ENCODE measurements at regions not wholly inside any gene's neighbourhood (a gene's known extent, or its start where the extent isn't known, plus 50 kb on each side); places are given as distances from the start of the nearest gene placed in this dataset.
"Not testable (repeated sequence)": the region's sequence is repeated elsewhere in the genome, so short reads cannot be mapped to it uniquely, and the experiment has no call there.

DNA sequence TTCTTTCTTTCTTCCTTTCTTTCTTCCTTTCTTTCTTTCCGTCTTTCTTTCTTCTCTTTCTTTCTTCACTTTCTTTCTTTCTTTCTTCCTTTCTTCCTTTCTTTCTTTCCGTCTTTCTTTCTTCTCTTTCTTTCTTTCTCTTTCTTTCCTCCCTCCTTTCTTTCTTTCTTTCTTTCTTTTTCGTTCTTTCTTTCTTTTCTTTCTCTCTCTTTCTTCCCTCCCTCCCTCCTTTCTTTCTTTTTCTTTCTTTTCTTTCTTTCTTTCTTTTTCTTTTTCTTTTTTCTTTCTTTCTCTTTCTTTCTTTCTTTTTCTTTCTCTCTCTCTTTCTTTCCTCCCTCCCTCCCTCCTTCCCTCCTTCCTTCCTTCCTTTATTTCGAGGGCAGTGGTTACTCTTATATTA lies 667.3 kb upstream of the PRMT6 start:
- DNase-seq (ENCODE audit: low read depth, low spot score) = not testable (repeated sequence)

DNA sequence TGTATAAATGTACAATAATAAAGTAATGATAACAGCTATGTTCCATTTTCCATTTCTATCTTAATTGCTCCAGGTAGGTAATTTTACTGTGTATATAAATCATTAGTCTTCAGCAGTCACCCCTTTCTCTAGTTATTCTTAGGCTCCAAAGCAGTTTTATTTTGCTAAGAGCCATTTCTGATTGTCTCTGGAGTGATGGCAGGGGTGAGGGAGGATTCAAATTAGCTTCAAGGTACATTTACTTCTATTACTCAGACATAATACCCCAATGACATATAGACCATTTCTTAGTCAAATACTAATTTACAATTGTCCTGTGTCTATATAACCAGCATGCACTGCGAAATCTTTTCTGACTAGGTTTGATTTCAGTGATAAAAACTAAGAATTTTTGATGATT lies 663.4 kb upstream of the PRMT6 start:
- DNase-seq (ENCODE audit: low read depth, low spot score) = no peak

DNA sequence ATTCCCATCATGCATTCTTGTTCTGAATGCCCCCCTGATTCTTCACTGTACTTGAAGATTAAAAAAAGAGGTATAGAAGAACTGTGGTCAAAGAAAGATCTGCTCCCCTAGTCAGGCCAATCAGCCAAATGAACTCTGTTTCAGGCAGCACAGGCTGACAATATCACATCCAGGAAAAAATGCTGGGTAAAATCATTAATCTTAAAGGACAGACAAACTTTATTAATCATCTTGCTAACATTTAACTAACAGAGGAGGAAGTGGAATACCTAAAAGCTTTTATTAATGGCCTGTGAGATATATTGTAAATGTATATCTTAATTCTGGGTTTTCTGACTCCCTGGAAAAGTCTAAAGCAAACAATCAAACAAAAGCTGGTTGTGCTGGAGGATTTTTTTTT lies 660.5 kb upstream of the PRMT6 start:
- DNase-seq (ENCODE audit: low read depth, low spot score) = no peak

DNA sequence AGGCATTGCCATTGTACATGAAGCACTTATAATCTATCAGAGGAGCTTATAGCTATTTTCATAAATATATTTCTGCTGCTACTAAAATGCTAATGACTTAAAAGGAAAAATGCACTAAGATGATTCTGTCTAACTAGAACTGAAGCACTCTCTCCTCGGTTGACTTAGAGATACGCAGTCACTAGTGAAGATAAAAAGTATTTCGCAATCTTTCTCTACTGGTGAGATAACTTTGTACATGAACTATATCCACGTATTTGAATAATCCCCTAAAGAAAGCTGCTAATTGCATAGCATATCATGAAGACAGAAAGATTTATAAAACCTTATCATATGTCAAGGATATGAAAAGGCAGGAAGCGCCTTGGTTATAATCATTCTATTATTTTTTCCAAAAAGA lies 658.1 kb upstream of the PRMT6 start:
- no peak for DNase-seq (ENCODE audit: low read depth, low spot score)

DNA sequence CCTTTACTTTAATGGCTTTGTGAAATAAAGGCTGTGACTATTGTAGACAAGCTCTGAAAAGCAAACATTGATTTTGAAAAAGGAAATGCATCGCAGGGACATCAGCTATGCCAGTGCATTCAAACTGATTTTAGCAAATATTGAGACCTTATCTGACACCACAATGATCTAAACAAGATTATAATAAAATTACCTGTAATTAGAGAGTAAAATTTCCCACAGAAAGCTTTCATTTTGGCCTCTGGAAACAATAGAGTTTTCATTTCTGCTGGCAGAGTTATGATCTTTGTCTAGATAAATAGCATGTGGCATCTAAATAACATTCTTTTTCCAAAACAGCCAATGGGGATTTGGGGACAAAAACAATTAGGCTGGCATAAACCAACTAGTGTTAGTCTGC lies 650.4 kb upstream of the PRMT6 start:
- no peak for DNase-seq (ENCODE audit: low read depth, low spot score)

DNA sequence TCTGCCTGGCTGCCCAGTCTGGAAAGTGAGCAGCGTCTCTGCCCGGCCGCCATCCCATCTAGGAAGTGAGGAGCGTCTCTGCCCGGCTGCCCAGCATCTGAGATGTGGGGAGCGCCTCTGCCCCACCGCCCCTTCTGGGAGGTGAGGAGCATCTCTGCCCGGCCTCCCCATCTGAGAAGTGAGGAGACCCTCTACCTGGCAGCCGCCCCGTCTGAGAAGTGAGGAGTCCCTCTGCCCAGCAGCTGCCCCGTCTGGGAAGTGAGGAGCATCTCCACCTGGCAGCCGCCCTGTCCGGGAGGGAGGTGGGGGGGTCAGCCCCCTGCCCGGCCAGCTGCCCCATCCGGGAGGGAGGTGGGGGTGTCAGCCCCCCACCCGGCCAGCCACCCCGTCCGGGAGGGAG lies 644.2 kb upstream of the PRMT6 start:
- not testable (repeated sequence) for DNase-seq (ENCODE audit: low read depth, low spot score)

DNA sequence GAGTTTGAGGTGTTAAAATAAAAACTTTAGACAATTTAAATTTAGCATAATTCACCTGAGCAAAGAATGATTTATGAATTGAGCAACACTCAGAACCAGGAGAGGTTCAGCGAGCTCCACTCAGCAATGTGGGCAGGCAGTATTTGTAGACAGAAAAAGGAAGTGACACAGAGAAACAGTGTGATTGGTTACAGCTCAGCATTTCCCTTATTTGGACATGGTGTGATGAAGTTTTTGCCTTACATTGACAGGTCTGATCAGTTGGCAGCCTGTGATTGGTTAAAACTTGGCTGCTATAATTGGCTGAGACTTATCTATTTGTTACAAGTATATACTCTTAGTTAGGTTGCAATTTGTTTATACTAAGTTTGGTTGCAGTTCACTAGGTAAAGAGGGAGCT lies 621.2 kb upstream of the PRMT6 start:
- DNase-seq (ENCODE audit: low read depth, low spot score) = no peak

DNA sequence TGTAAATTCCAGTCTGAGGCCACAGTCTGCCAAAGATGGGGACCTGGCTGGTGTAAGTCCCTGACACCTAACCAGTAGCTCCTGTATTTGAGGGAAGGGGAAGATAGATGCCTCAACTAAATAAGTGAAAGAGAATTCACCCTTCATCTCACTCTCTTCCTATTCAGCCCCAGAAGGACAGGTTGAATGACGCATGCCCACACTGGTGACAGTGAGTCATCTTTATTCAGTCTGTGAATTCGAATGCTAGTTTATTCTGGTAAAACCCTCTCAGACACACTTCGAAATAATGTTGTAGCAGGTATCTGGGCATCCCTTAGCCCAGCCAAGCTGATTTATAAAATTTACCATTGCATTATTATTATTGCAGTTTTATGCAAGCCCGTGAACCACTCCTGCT lies 617.0 kb upstream of the PRMT6 start:
- DNase-seq (ENCODE audit: low read depth, low spot score) = no peak

DNA sequence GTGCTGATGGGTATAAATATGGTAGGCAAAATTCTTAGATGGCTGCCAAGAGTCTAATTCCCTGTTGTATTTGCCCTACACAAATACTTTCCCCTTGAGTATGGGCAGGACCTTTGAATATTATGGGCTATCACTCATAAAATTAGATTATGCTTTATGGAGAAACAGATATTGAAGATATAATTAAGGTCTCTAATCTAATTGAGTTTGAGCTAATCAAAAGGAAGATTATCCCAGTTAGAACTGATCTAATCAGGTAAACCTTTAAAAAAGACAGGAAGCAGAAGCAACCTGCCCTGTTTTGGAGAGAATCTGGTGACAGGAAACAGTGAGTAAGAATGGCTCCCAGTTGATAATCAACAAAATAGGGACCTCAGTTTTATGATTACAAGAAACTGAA lies 609.0 kb upstream of the PRMT6 start:
- no peak for DNase-seq (ENCODE audit: low read depth, low spot score)

DNA sequence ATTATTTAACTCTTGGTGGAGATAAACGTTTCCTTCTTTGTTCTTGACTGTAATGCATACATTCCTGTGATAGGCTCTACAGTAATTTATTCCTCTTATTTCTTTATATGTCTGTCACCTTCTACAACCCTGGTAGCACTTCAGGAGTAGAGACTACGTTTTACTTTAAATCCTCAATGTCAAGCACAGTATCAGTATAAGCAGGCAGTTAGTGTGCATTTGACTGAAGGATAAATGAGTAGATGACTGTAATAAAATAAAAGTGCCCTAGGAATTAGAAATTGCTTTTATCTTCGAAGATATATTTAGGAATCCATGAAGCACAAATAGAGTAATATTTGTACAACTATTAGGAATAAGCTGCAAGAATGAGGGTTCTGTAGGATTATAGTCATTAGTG lies 599.6 kb upstream of the PRMT6 start:
- DNase-seq (ENCODE audit: low read depth, low spot score) = no peak

DNA sequence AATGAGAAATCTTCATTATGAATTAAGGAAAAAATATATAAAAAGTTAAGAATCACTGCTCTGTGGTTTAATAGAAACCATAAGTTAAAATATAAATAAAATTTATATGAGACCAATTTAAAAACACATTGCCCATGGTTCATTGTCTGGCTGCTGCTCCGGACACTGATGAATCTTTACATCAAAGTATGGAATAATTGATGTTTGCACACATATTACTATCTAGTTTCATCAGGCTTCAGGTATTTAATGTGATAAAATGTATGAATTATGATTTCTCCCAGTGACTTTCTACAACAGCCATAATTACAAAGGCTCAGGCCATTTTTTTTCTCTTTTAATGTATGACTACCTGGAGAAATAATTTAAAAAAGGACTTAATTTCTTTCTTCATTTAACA lies 599.1 kb upstream of the PRMT6 start:
- DNase-seq (ENCODE audit: low read depth, low spot score) = no peak

DNA sequence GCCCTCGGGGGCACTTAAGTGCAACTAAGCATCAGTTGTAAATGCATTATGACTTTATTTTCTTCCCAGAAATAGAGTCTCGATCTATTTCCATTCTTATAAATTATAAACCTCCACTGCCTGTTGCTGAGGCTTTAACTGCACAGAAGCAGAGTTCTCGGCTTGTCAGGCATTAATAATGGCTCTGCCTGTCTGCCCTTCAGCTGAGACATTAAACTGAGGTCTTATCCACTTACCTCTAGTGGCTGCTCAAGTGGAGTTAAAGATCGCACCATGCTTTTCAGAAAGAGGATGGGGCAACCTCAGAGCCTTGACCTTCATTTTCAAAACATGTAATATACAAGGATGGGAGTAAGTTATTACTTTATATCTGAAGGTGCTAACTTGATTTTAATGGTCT lies 597.6 kb upstream of the PRMT6 start:
- DNase-seq (ENCODE audit: low read depth, low spot score) = no peak

DNA sequence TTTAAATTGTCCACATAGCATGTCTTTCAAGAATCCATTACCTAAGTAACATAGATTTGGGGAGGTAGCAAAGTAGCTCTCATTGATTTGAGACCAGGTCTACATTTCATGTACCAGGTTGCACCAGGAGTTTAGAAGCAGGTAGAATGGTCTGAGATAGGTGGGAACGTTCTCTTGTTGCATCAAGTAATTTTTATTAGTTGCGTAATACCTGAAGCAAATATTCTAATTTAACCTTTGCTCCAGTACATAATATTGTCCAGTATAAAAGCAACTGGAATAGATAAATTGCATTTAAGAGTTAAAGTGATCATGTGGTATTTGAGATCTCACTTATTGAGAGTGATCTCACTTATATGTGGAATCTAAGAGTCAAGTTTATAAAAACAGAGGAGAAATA lies 597.1 kb upstream of the PRMT6 start:
- DNase-seq (ENCODE audit: low read depth, low spot score) = no peak

DNA sequence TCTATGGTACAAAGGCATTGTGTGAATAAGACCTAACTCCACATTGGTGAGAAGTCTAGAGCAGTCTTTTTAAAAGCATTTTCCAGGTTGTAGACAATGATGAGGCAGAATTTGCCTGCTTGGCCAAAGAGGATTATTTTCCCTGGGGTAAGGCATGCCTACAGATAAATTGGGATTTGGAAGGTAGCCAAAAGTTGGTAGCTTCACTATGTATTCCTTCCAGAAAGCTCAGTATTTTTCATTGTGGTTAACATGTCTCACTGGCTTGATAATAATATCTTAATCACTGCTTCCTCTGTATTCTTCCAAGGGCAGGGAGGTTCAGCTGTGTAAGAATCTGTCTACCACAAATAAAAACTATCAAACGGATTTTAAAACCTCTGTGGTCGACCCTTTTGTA lies 590.8 kb upstream of the PRMT6 start:
- peak; percentile 0 for DNase-seq (ENCODE audit: low read depth, low spot score)

DNA sequence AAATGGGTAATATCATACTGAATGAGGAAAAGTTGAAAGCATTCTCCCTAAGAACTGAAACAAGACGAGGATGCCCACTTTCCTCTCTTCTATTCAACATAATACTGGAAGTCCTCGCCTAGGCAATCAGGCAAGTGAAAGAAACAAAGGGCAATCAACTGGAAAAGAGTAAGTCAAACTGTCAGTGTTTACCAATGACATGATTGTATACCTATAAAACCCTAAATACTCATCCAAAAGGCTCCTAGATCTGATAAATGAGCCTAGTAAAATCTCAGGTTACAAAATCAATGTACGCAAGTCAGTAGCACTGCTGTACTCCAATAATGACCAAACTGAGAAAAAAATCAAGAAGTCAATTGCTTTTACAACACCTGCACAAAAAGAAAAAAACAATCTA lies 575.8 kb upstream of the PRMT6 start:
- DNase-seq (ENCODE audit: low read depth, low spot score) = no peak

DNA sequence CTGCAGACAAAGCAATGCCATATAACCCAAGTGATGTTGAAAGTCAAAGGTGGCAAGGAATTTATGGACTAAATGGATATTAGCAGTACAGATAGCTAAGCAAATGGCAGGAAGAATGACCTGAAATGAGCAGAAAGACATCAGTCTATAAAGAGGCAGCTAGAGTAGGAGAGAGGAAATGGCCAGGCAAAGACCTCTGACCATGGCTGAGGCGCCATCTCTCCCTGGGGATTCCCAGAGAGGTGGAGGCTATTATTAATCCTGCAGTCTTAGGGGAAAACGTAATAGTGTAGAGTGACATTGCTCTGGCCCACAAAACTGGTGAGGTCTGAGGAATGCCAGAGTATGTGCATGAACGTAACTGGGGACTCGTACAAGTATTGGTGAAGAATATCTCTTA lies 563.6 kb upstream of the PRMT6 start:
- no peak for DNase-seq (ENCODE audit: low read depth, low spot score)

DNA sequence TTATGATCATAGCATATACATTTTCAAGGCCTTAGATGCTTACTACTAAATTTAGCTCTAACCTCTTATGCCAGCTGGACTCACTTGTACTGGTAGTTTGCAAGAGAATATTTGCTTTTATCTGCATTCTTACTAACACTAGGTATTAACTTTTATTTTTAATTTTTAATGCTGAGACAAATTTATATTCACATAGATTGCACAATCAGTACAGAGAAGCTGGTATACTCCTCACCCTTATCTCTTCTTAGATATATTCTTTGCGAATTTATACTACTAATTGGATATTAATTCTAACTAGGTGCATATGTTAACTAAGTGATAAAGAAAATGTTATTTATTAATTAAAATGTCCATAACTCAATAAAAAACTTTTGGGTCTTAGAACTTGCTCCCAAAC lies 561.8 kb upstream of the PRMT6 start:
- DNase-seq (ENCODE audit: low read depth, low spot score) = no peak

DNA sequence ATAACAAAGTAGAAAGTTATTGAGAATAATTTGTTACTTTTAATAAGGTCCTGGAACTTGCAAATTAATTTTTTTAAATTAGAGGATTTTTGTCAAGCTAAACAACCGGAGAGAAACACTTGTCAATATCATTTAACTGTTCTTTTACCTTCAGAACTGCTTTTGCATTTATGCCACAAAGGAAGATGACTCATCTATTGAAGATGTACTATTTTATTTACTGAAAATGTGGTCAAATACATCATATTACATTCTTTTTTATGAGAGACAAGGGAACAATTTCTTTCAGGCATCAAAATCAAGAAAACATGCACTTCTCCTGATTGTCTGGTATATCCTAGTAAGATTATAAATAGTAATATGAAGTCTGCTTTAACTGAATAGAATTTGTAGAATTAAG lies 558.2 kb upstream of the PRMT6 start:
- no peak for DNase-seq (ENCODE audit: low read depth, low spot score)

DNA sequence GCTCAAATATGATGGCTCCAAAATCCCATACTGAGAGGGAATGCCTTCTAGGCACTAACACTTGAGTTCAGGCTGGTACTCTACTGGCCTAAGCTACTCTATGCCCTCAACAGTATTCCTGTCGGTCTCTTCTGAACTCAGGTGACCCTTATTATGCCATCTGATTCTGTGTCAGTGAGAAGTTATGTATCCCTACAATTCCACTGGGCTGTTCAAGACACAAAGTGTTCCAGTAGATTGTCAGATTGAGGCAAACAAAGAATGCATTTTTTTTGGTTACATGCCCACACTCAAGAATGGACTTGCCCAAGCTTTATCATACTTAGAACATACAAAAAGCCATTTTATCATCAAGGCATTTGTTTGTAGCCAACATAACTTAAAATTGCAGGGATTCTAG lies 553.8 kb upstream of the PRMT6 start:
- DNase-seq (ENCODE audit: low read depth, low spot score) = peak; percentile 1

DNA sequence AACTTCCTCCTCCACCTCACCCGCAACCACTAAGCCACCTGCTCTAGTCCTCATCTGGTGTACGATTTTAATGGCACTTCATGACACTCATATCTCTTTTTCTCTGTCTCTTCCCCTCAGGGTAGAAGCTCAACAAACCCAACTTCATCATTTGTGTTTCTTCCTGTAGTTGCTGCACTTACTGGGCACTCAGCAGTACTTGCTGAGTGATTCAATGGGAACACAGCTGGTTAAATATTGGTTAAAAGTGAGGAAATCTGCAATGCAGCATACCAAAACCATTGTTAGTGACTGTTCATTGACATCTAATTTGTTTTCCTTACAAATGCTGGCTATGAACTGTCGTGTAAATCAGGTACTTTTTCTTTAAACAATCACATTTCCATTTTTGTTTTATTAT lies 541.1 kb upstream of the PRMT6 start:
- no peak for DNase-seq (ENCODE audit: low read depth, low spot score)

DNA sequence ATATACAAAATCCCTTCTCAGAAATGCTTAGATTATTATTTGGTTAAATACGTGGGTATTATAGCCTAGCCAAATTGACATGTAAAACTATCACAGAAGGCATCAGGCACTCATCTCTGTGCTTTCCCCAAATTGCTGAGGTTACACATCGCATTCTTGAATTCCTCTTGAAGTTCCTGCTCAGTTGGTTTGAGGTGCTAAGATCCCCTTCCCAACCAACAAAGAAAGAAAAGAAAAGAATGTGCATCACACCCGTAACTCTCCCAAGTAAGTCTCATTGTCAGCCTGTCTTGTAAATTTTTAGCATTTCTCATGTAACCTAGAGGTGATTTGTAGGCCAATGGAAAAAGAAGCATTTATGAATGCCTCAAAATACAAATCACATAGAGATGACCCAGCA lies 539.2 kb upstream of the PRMT6 start:
- no peak for DNase-seq (ENCODE audit: low read depth, low spot score)

DNA sequence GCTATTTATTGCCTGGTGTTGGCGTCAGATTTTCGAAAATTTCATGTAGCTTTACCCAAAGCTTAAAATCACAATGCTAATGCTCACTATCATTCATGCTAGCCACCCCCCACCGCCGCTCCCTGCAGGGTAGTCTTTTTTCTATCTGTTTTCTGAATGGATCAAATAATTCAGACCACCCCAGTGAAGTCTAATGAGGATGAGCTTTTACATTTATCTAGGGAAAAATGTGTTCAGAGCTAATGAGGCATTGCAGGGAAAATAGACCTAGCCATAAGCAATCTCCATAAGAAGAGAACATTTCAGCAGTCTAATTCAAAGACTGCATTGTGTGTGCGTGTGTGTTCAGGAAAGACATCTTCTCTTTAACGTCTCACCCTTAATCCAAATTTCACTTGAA lies 533.0 kb upstream of the PRMT6 start:
- no peak for DNase-seq (ENCODE audit: low read depth, low spot score)

DNA sequence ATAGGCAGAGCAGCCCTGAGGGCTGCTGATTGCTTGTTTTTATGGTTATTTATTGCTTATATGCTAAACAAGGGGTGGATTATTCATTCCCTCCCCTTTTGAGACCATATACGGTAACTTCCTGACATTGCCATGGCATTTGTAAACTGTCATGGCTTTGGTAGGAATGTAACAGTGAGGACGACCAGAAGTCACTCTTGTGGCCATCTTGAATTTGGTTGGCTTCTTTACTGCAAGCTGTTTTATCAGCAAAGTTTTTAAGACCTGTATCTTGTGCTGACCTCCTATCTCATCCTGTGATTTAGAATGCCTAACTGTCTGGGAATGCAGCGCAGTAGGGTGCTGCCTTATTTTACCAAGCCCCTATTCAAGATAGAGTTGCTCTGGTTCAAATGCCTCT lies 531.8 kb upstream of the PRMT6 start:
- no peak for DNase-seq (ENCODE audit: low read depth, low spot score)

DNA sequence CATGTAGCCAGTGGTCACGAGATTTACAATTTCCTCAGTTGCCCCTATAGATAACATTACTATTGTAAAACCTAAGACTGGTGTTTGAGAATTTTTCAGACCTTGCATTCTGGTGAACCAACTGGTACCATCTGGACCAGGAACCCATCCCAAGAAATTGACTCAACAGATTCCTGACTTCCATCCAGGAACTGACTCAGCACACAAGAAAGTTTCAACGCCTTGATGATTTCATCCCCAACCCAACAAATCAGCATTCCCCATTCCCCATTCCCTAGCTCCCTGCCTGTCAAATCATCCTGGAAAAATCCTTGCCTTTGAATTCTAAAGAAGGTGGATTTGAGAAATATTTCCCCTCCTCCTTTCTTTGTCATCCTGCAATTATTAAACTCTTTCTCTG lies 529.8 kb upstream of the PRMT6 start:
- DNase-seq (ENCODE audit: low read depth, low spot score) = peak; percentile 76

DNA sequence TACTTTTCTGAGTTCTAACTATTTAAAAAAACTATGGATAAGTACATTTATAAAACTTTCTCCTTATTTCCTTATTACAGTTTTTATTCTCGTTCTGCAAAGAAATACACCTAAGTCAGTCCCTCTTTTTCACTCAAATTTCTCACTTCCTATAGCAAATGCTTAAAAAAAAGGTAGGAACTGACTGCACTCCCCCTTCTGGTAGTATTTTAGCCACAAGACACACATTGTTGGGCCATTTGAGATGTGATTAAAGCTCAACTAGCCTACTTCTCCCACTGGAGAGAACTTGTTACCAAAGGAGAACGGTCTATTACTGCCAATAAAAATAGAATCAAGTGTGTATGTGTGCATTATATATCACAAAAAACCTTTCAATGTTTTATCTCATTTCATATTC lies 521.9 kb upstream of the PRMT6 start:
- no peak for DNase-seq (ENCODE audit: low read depth, low spot score)
